Peyer's patch (tissue), 4 donors: ENCODE measurements at regions not wholly inside any gene's neighbourhood (a gene's known extent, or its start where the extent isn't known, plus 50 kb on each side); places are given as distances from the start of the nearest gene placed in this dataset.

Experiments
- DNase-seq, 3 donors: peaks; one replicate each; pipeline ENCODE4 v3.0.0-alpha.2; 2017 to 2019
- H3K27ac ChIP-seq, 4 donors: fragments of 200-600 bp; sonication (generic); one replicate each; pipeline ENCODE4 v1.5.1; 2016 to 2019
- H3K27me3 ChIP-seq, 2 donors: fragments of 200-600 bp; sonication (generic); one replicate each; pipeline ENCODE4 v1.5.1; 2019
- H3K36me3 ChIP-seq, 3 donors: fragments of 200-600 bp; sonication (generic); one replicate each; pipeline ENCODE4 v1.5.1; 2016 to 2019
- H3K4me1 ChIP-seq, 4 donors: fragments of 200-600 bp; sonication (generic); one replicate each; pipeline ENCODE4 v1.5.1; 2016 to 2019
- H3K4me3 ChIP-seq, 4 donors: fragments of 200-600 bp; sonication (generic); 1 replicate in 3 of 4; 2 replicates in 1 of 4; pipeline ENCODE4 v1.5.1; 2016 to 2019; ENCODE audit warnings: mild to moderate bottlenecking in 1 of 4
- H3K9me3 ChIP-seq, 4 donors: fragments of 200-600 bp; sonication (generic); one replicate each; pipeline ENCODE4 v1.5.1; 2016 to 2019; ENCODE audit warnings: mild to moderate bottlenecking in 1 of 4
- CTCF ChIP-seq, 6 experiments: fragments of 450-650 bp in 4 of 6; fragments of 200-600 bp in 2 of 6; sonication (generic) in 1 of 6; IDR thresholded peaks; one replicate each; pipeline ENCODE4 v1.5.1; 2017 to 2019; ENCODE audit warnings: antibody characterized with exemption in 6 of 6, mild to moderate bottlenecking in 3 of 6, moderate library complexity in 1 of 6
- POLR2A ChIP-seq, 2 donors: fragments of 450-650 bp; IDR thresholded peaks; one replicate each; pipeline ENCODE4 v1.5.1; 2017; ENCODE audit warnings: antibody characterized with exemption in 2 of 2, mild to moderate bottlenecking in 2 of 2, moderate library complexity in 2 of 2

GRCh38 chr4:101439926-101440325 is 92.6 kb upstream of the PPP3CA start:
- no peaks in the 10 kb centered on the region for H3K36me3 ChIP-seq
- H3K27me3 ChIP-seq = no peaks in the 10 kb centered on the region
- no peak overlapping the region for H3K4me3 ChIP-seq
- H3K4me1 ChIP-seq = no peaks in the 10 kb centered on the region
- H3K27ac ChIP-seq = no peak overlapping the region
- TF ChIP-seq CTCF (IDR thresholded peaks at IDR 0.05) (no peak), POLR2A (IDR thresholded peaks at IDR 0.05) (no peak)
- H3K9me3 ChIP-seq = no peaks in the 10 kb centered on the region
- no peak for DNase-seq

- Histone ChIP-seq H3K27ac (no peak overlapping the region), H3K9me3 (no peaks in the 10 kb centered on the region), H3K36me3 (no peaks in the 10 kb centered on the region), H3K27me3 (no peaks in the 10 kb centered on the region), H3K4me1 (peaks cover 0 to 9% (median 0%) of the 10 kb centered on the region in 4 donors), H3K4me3 (no peak overlapping the region)
- TF ChIP-seq POLR2A (IDR thresholded peaks at IDR 0.05) (no peak), CTCF (IDR thresholded peaks at IDR 0.05) (no peak)
- DNase-seq = no peak
These were observed 74.1 kb upstream of the PPP3CA start for GRCh38 chr4:101421386-101421785.

GRCh38 chr4:101420661-101421060 is 73.3 kb upstream of the PPP3CA start:
- Histone ChIP-seq H3K4me1 (peaks cover 0 to 9% (median 0%) of the 10 kb centered on the region in 4 donors), H3K9me3 (no peaks in the 10 kb centered on the region), H3K27me3 (no peaks in the 10 kb centered on the region), H3K4me3 (no peak overlapping the region), H3K27ac (no peak overlapping the region), H3K36me3 (no peaks in the 10 kb centered on the region)
- no peak for TF ChIP-seq CTCF (IDR thresholded peaks at IDR 0.05)
- TF ChIP-seq POLR2A (IDR thresholded peaks at IDR 0.05) = no peak
- no peak for DNase-seq

GRCh38 chr4:101419336-101420135 is 72.2 kb upstream of the PPP3CA start:
- peaks cover 0 to 9% (median 0%) of the 10 kb centered on the region in 4 donors for H3K4me1 ChIP-seq
- H3K27me3 ChIP-seq = no peaks in the 10 kb centered on the region
- H3K27ac ChIP-seq = peak overlapping the region in 1 of 4 donors; percentile 15
- no peak for DNase-seq
- TF ChIP-seq POLR2A (IDR thresholded peaks at IDR 0.05) = no peak
- no peak for TF ChIP-seq CTCF (IDR thresholded peaks at IDR 0.05)
- no peaks in the 10 kb centered on the region for H3K9me3 ChIP-seq
- no peaks in the 10 kb centered on the region for H3K36me3 ChIP-seq
- H3K4me3 ChIP-seq = no peak overlapping the region

- H3K4me3 ChIP-seq = no peak overlapping the region
- peaks cover 0 to 9% (median 0%) of the 10 kb centered on the region in 4 donors for H3K4me1 ChIP-seq
- DNase-seq = no peak
- H3K27me3 ChIP-seq = no peaks in the 10 kb centered on the region
- no peak overlapping the region for H3K27ac ChIP-seq
- no peaks in the 10 kb centered on the region for H3K9me3 ChIP-seq
- H3K36me3 ChIP-seq = no peaks in the 10 kb centered on the region
- no peak for TF ChIP-seq CTCF (IDR thresholded peaks at IDR 0.05)
- no peak for TF ChIP-seq POLR2A (IDR thresholded peaks at IDR 0.05)
These were observed 71.1 kb upstream of the PPP3CA start for GRCh38 chr4:101418466-101418865.
